EH (cell line): ENCODE measurements at regions not wholly inside any gene's neighbourhood (a gene's known extent, or its start where the extent isn't known, plus 50 kb on each side); places are given as distances from the start of the nearest gene placed in this dataset.
"Not testable (repeated sequence)": the region's sequence is repeated elsewhere in the genome, so short reads cannot be mapped to it uniquely, and the experiment has no call there.

Experiments used
- DNase-seq: peaks from one replicate; pipeline ENCODE4 v3.0.0-alpha.2; 2015; ENCODE audit warnings: low read depth

DNA sequence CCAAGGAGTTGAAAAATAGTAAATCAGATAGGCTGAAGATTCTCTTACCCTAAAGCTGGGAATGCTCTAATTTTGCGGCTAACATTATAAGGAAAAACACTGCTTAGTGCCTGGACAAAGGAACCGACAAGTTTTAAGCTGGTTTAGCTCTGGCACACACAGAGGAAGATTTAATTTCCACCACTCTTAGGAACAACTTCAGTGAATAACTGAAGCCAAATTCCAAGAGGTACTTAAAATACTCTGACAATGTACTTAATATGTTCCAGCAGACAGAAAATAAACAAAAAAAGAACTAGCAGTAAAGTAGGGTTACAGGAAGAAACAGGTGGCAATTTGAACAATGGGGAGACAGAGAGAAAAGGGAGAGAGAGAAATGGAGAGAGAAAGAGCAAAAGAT is 340.8 kb upstream of the NDST4 start:
- no peak for DNase-seq

DNA sequence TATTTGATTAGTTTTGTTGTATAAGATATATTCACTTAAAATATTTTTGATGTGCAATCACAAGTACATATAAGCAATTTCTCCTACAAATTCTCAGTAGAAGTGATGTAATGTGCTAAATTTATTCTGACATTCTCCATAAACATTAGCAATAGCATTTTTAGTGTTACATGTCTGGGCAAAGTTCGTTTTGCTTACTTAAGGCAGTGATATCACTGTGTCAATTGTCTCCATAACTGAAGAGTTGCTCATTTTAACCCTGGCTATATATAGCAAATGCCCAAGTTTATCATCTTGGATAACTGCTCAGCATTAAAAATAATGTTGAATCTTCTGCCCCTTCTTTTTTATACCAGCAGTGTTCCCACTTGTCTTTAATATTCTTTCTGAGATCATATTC is 340.0 kb upstream of the NDST4 start:
- DNase-seq: no peak

DNA sequence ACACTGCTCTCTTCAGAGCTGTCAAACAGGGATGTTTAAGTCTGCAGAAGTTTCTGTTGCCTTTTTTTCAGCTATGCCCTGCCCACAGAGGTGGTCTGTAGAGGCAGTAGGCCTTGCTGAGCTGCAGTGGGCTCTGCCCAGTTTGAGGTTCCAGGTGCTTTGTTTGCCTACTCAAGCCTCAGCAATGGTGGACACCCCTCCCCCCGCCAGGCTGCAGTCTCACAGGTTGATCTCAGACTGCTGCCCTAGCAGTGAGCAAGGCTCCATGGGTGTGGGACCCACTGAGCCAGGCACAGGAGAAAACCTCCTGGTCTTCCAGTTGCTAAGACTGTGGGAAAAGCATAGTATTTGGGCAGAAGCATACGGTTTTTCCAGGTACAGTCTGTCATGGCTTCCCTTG is 338.8 kb upstream of the NDST4 start:
- DNase-seq: not testable (repeated sequence)

DNA sequence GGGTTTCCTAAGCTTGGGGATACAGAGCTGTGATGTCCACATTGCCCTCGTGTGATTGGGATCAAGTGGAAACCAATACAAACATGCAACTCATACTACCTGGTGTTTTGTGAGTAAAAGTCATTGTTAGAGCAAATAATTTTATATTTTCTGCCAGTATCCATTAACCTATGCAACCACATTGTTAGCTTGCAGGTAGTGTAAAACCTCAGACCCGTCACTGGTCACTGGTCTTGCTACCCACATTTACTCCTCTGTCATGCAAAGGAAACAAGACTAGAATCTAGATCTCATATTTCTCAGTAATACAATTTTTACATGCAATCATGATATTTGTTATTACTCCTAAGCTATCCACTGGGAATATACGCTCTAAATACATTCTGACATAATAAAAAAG is 324.3 kb upstream of the NDST4 start:
- DNase-seq: no peak

DNA sequence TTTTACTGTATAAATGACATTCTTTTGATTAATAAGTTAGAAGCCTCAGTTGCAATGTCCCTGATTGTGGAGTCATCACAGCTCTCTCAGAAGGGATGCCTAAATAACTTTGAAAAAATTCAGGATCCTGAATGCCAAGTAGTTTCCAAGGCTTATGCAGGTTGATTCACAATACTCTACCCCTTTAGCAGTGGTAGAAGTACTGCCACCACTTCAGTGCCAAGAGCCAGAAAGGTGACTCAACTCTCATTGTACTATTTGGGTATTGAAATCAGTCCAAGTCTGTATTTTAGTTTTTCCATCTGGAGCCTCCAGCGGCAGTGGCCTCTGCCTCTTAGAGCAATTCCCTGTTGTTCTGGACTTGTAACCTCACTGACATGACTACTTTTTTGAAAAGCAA is 320.1 kb upstream of the NDST4 start:
- no peak for DNase-seq

DNA sequence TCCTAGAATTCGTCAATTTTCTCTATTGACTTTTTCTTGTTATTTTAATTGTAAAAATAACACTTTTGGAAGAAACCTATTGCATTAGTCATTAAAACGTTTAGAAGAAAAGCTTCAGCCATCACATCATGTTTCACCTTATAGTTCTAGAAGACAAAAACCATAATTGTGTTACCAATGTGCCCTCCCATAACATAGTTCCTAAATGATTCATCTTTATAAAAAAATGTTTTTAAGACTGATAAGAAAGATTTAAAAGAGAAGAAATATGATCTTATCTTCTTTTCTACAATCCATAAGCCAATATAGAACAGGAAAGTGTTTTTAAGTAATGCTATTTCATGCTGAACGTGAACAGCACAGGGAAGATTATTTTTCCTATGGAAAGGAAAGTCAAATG is 316.6 kb upstream of the NDST4 start:
- DNase-seq: no peak

DNA sequence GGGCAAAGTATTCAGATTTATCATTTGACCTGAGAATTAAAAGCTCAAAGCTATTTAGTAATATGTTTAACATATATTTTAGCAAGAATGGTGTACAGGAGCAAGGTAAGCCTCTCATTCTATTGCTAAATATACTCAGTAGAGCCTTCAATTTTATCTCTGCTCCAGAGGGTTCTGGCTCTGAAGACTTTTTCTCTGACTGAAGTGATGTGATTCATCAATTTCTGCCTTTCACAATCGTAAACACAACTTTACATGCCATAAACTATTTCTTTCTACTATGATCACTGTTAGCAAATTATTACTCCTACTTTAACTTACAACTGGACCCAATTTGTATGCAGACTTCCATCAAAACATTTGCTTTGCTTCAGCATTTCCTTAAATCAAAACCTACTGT is 315.0 kb upstream of the NDST4 start:
- no peak for DNase-seq

DNA sequence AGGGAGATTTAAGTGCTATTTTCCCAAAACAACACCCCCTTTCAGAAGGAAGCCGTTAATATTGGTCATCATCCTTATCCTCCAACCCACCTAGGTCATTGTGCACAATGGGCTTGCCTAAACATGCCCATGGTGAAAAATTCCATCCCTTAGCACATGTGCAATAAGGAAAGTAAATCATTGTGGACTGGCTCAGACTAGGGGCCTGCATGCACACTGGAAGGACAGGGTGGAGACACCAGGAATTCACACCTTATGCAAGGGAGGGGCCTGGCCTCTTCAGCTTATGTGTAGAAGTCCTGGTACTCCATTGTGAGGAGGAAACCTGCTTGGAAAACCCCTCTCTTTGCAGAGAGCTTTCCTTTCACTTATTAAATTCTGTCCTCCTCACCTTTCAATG is 311.4 kb upstream of the NDST4 start:
- DNase-seq: no peak

DNA sequence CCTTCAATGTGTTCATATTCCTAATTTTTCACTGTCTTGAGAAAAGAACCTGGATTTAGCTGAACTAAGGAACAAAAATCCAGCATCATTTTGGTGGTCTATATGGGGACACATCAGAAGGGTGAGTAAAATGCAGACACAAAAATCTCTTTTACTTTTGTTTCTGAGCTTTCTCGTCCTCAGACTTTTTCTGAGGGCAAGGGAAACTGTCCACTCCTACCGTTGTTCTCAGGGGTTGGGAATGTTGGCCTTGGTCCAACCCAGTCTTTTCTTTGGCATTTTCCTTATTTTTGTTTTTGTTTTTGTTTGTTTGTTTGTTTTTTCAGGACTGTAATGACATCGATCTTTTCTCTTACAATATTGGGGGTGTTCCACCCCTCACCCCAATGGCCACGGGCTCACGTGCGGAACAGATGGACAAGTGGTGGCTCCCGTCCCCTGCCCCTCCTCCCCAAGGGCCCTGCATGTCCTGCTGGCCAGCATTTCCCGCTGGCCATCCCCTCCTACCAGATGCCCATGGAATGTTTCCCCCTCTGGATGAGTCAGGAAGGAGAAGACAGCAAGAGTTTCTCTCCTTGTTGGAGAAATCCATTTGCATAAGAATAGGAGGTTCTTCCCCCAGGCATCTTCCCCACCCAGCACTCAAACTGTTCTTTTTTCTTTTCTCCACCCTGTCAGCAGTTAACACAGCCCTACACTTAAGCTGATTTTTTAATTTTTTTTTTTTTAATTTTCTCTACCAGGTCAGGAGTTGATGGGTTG is 305.4 kb upstream of the NDST4 start:
- DNase-seq: no peak

DNA sequence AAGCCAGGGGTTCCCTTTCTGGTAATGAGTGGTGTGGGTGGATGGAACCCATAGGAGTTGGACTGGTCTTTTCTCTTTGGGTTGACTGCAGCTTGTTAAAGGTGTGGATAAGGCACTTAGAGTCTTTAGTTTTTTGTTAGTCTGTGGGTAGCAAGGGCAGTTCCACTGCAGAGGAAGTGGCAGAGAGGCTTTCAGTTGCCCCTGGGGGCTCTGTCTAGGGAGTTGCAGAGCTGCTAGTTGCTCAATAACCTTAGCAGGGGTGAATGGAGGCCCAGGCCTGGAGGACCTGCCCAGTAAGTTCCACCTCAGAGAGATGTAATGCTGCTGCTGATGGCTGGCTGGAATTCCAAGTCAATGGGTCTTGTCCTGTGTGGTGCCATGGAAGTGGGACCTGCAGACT is 282.6 kb upstream of the NDST4 start:
- no peak for DNase-seq

DNA sequence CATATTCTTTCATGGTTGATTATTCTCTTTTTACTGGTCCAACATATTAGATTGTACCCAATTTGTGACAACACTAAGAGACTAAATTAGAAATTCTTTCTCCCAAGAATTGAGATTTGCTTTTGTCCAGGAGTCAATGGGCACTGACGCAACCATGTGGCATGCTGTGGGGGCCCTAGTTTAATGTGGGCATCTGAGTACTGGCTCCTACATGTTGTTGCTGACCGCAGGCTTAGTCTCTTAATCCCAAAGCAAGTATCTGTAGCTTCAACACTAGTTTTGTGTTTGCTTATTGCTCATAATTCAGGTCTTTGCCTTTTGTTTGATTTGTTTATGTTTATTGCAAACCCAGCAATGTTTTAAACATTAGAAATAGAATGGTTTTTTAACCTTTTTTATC is 263.4 kb upstream of the NDST4 start:
- no peak for DNase-seq

DNA sequence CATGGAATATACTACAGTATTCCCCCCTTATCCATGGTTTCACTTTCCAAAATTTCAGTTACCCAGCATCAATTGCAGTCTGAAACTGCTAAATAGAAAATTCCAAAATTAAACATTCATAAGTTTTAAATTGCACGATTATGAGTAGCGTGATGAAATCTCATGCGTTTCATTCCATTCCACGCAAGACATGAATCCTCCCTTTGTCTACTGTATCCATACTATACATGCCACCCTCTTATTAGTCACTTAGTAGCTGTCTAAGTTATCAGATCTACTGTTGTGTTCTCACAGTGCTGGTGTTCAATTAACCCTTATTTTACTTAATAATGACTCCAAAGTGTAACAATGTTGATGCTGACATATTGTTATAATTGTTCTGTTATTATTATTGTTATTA is 261.2 kb upstream of the NDST4 start:
- DNase-seq: no peak

DNA sequence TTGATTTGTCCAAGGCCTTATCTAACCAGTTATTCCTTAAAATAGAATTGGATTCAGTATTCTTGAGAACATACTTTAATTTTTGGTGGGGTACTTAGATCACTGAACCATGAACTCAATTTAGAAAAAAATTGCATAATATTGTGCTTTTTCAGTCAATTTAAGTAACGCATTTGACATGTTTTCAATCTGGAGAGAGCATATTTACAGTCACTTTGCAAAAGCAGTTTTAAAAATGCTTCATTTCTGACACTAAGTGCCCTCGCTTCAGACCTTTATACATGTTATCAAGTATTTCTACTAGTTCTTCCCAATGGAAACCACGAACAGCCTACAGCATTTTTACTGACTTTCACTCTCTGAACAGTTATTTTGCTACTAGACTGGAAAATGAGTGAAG is 257.1 kb upstream of the NDST4 start:
- no peak for DNase-seq

DNA sequence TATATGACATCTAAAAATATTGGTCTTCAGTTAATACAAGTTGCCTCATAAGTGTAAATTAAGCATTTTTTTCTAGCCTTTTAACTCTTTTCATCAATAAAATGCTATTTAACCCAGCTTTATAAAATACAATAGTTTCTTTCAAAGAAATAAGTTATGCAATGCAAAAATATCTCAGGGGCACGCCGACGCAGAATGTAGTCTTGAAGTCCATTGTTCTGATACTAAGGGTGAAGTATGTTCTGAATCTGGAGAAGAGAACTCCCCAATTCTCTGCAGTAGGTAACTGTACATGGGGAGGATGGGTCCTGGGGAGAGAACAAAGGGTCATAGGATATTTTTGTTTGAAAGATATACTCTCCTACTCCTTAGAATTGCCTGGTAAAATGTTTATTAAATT is 256.6 kb upstream of the NDST4 start:
- no peak for DNase-seq

DNA sequence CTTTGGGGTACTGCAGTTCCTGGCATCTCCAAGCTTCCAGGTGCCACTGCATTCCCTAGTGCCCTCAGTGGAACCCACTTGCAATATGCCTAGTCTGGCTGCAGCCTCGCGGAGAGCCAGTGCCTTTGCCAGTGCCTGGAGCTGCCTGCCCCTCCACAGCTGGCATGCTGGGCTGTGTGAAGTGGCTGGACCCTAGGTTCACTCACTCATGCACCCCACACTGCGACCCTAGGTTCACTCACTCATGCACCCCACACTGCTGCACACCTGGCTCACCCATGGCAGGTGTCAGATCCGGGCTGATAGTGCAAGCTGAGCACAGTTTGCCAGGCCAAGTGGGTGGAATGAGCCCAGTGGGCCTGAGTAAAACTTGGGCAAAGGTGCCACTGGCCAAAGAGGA is 253.0 kb upstream of the NDST4 start:
- DNase-seq: no peak

DNA sequence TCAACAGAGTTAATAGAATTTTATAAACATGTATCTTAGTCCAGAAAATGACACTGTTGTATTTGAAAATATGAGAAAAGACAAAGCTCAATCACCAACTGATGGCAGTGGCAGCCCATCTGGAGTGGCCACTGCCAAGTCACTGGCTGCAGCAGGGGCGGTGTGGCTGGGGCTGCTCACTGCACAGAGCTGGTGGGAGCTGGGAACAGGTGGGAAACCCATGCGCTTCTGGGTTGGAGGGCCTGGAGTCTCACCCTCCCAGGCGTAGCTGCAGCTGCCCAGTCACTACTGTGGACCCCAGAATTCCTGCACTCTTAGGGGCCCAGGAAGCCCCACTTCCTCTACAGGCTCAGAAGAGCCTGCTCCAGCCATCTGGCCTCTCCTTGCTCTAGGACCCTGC is 251.8 kb upstream of the NDST4 start:
- DNase-seq: no peak

DNA sequence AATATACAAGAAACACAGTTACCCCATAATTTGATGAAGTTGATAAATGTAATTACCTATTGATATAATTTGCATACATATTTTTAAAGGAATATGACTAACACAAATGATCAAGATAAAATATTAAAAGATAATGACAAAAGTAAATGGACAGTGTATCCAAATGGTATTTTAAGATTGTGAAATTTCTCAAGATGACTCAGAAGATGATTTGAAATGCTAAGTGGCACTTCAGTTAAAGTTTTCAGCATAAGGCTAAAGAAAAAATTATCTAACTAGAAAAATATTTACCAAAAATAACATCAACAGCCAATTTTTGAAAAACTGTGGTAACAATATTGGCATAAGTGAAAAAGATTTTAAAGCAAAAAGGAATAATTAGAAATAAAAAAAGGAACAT is 248.4 kb upstream of the NDST4 start:
- DNase-seq: no peak

DNA sequence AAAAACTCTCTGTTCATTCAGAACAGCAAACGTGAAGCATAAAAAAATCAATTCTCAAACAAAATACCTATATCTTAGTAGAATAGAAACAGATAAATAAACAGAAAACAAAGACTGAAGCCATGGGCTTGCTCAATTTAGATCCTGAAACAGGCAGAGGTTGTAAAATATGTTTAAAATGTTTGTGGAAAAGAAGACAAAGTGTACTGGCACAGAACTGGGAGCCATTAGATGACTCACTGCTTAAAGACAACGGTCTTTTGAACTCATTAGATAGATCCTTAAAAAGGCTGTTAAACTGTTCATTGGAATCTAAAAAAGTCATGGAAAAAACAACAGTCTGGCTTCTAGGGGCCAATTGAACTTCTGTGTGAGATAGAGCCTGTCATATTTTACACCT is 247.0 kb upstream of the NDST4 start:
- DNase-seq: no peak

DNA sequence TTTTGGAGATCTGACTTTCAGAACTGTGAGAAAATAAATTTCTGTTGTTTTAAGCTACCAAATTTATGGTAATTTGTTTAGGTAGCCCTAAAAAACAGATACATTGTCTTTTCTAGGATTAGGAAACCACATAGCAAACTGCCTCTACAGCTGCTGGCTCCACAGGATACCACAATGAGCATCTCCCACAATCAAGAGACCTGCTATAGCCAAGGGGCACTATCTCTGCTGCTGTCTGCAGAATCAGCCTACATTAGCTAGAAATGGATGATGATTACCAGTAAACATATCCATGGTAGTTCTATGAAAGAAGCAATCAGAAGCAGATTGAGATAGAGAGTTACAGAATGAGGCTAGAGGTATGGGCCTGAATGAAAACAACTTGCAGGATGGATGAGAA is 244.4 kb upstream of the NDST4 start:
- DNase-seq: no peak

DNA sequence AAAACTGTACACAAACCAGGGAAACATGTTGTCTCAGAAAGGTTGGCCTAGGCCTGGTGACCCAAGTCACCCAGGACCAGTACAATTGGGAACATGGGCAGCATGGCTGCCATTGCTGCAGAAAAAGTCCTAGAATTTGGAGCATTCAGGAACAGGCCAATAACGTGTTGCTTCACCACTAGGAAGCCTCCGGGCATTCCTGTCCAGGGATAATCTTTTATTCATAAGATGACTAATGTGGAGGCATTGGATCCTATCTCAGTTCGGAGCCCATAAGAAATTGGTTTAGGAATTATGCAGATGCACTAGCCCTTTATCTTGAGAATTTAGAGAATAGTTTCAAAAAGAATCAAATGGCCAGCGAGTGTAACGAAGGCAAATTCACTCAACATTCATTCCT is 242.8 kb upstream of the NDST4 start:
- no peak for DNase-seq

DNA sequence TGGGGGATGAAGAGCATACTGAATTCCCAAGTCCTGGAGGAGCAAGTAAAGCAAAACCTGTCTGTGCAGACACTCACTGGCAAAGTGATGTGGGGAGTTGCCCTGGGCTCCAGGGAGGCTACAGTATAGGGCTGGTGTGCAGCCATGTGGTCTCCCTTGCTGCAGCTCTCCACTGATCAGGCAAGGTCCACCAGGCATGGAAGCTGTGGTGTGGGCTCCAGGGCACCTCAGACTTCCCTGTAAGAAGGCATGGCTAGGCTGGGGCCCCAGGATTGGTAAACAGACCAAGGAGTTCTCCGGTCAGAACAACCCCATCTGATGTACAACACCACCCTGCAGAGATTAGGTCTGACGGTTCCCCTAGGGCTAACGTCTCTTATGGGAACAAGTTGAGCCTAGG is 241.9 kb upstream of the NDST4 start:
- no peak for DNase-seq

DNA sequence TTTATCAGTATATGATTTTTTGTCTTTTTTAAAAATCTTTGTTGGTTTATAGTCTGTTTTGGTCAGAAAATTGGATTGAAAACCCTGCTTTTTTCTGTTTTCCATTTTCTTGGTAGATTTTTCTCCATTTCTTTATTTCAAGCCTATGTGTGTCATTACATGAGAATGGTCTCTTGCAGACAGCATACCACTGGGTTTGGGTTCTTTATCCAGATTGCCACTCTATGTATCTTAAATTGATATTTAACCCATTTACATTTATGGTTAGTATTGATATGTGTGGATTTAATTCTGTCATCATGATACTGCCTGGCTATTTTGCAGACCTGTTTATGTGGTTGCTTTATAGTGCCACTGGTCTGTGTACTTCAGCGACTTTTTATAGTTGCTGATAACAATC is 239.9 kb upstream of the NDST4 start:
- no peak for DNase-seq

DNA sequence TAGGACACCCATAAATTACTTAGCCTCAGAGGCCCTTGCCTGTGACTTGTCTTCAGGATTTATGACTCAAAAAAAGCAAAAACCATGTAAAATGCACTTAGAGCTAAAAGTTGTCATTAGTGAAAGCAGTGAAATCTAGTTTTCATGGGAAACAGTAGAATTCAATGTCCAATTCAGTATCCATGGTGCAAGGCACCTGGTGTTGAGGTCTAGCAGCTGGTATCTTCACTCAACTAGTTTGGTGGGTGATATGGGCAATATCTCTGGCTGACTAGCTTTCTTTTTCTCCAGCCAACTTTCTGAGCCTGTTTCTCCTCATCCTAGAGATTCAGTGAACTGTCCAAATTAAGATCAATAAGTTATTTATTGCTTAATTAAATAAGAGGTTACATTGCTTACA is 229.8 kb upstream of the NDST4 start:
- no peak for DNase-seq

DNA sequence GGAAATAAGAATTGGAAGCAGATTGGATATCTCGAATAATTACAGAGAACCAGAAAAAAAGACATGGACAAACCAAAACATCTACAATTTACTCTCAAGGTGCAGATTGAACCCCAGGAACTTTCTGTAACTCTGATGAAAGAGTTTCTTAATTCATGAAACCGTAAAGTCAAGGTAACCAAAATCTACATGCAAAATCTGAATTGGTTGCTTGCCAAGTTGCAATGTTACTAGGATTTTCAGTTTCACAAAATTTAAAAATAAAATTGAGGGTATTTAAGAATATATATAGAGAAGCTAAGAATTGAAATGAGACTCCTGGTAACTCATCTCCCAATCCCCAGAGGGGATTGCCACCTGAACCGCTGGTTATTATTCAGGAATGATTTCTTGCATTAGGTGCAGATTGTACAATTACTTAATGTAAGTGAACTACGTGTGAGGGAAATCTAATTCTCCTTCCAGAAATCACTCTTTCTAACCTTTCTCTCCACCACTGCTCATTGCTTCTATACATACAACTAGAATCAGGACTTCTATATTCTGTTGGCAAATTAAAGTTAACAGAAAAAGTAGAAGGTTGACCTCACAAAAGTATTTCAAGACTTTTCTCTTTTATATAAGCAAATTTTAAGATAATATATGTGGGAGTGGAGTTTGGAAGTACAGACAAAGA is 221.5 kb upstream of the NDST4 start:
- DNase-seq: no peak
